Suppressor macrophage treated with lipopolysaccharide for 4 hours (primary cell): ENCODE measurements at regions not wholly inside any gene's neighbourhood (a gene's known extent, or its start where the extent isn't known, plus 50 kb on each side); places are given as distances from the start of the nearest gene placed in this dataset.

Experiments used
- DNase-seq: peaks from one replicate; pipeline ENCODE4 v3.0.0-alpha.2; 2020

GRCh38 chr4:27187786-27188185 lies 327.1 kb downstream of the STIM2 start:
- no peak for DNase-seq

- DNase-seq: no peak
Observed at GRCh38 chr4:27189683-27190082, 329.0 kb downstream of the STIM2 start.

GRCh38 chr4:27191592-27191991 lies 331.0 kb downstream of the STIM2 start:
- DNase-seq: no peak

- no peak for DNase-seq
Observed at GRCh38 chr4:27194599-27195176, 334.0 kb downstream of the STIM2 start.

- no peak for DNase-seq
Observed at GRCh38 chr4:27198246-27198645, 337.6 kb downstream of the STIM2 start.

- no peak for DNase-seq
Observed at GRCh38 chr4:27198971-27199370, 338.3 kb downstream of the STIM2 start.

GRCh38 chr4:27206009-27206408 lies 345.4 kb downstream of the STIM2 start:
- no peak for DNase-seq

GRCh38 chr4:27210956-27211355 lies 350.3 kb downstream of the STIM2 start:
- DNase-seq: no peak

- no peak for DNase-seq
Observed at GRCh38 chr4:27214010-27214409, 353.4 kb downstream of the STIM2 start.

- no peak for DNase-seq
Observed at GRCh38 chr4:27215220-27215826, 354.7 kb downstream of the STIM2 start.

- no peak for DNase-seq
Observed at GRCh38 chr4:27217261-27217769, 356.7 kb downstream of the STIM2 start.

- no peak for DNase-seq
Observed at GRCh38 chr4:27218013-27218412, 357.4 kb downstream of the STIM2 start.

- DNase-seq: no peak
Observed at GRCh38 chr4:27223326-27223725, 362.7 kb downstream of the STIM2 start.

- no peak for DNase-seq
Observed at GRCh38 chr4:27233531-27233930, 372.9 kb downstream of the STIM2 start.

- DNase-seq: no peak
Observed at GRCh38 chr4:27234306-27234899, 373.8 kb downstream of the STIM2 start.

GRCh38 chr4:27239641-27240040 lies 379.0 kb downstream of the STIM2 start:
- DNase-seq: no peak

- no peak for DNase-seq
Observed at GRCh38 chr4:27242217-27242616, 381.6 kb downstream of the STIM2 start.

- no peak for DNase-seq
Observed at GRCh38 chr4:27245216-27245615, 384.6 kb downstream of the STIM2 start.

- DNase-seq: no peak
Observed at GRCh38 chr4:27248829-27249228, 388.2 kb downstream of the STIM2 start.

GRCh38 chr4:27251771-27252170 lies 391.1 kb downstream of the STIM2 start:
- no peak for DNase-seq

- no peak for DNase-seq
Observed at GRCh38 chr4:27267339-27267969, 406.8 kb downstream of the STIM2 start.

GRCh38 chr4:27267970-27268355 lies 407.3 kb downstream of the STIM2 start:
- DNase-seq: no peak

GRCh38 chr4:27270435-27270834 lies 409.8 kb downstream of the STIM2 start:
- DNase-seq: no peak

- no peak for DNase-seq
Observed at GRCh38 chr4:27271555-27271954, 410.9 kb downstream of the STIM2 start.
